Neuronal stem cell (in vitro differentiated cells): ENCODE measurements at regions not wholly inside any gene's neighbourhood (a gene's known extent, or its start where the extent isn't known, plus 50 kb on each side); places are given as distances from the start of the nearest gene placed in this dataset.

Experiments
- DNase-seq: peaks from one replicate; pipeline ENCODE4 v3.0.0-alpha.2; 2013; ENCODE audit warnings: low spot score
- H2AFZ ChIP-seq: one replicate; pipeline ENCODE4 v1.6.1; 2013; ENCODE audit warnings: mild to moderate bottlenecking, low read length, inconsistent platforms
- H2AK5ac ChIP-seq: 2 replicates; pipeline ENCODE4 v1.6.1; 2013; ENCODE audit warnings: low read depth, mild to moderate bottlenecking, inconsistent platforms, low read length, moderate library complexity, mixed read lengths
- H2BK120ac ChIP-seq: 2 replicates; pipeline ENCODE4 v1.6.1; 2013; ENCODE audit warnings: low read depth, mild to moderate bottlenecking, inconsistent platforms, low read length, moderate library complexity, mixed read lengths
- H2BK12ac ChIP-seq: one replicate; pipeline ENCODE4 v1.6.1; 2013; ENCODE audit warnings: low read length, inconsistent platforms
- H2BK15ac ChIP-seq: 2 replicates; pipeline ENCODE4 v1.6.1; 2013; ENCODE audit warnings: mild to moderate bottlenecking, low read length, inconsistent platforms, mixed read lengths
- H2BK5ac ChIP-seq: one replicate; pipeline ENCODE4 v1.6.1; 2013; ENCODE audit warnings: inconsistent platforms, mild to moderate bottlenecking, low read length, moderate library complexity
- H3K14ac ChIP-seq: one replicate; pipeline ENCODE4 v1.6.1; 2013; ENCODE audit warnings: low read length, inconsistent platforms
- H3K18ac ChIP-seq: 2 replicates; pipeline ENCODE4 v1.6.1; 2013; ENCODE audit warnings: low read length, inconsistent platforms
- H3K23ac ChIP-seq: 2 replicates; pipeline ENCODE4 v1.6.1; 2013; ENCODE audit warnings: low read depth, mild to moderate bottlenecking, mixed read lengths, low read length, inconsistent platforms; ENCODE audit not compliant: poor library complexity
- H3K27ac ChIP-seq: replicated peaks from 3 replicates; pipeline ENCODE4 v1.5.1; 2013; ENCODE audit warnings: low read length, inconsistent platforms
- H3K27me3 ChIP-seq, 3 experiments: 2 replicates each; pipeline ENCODE4 v1.6.1; 2013; ENCODE audit warnings: low read length in 3 of 3, mild to moderate bottlenecking in 2 of 3, inconsistent platforms in 1 of 3, low read depth in 1 of 3, mixed read lengths in 1 of 3, moderate library complexity in 1 of 3; ENCODE audit not compliant: control insufficient read depth in 3 of 3, insufficient read depth in 3 of 3
- H3K36me3 ChIP-seq, 2 donors: replicated peaks in 1 of 2; 2 replicates each; pipeline ENCODE4 v1.6.1; 2013; ENCODE audit warnings: low read length in 2 of 2; ENCODE audit not compliant: control insufficient read depth in 2 of 2, insufficient read depth in 2 of 2
- H3K4ac ChIP-seq: 2 replicates; pipeline ENCODE4 v1.6.1; 2013; ENCODE audit warnings: inconsistent platforms, mild to moderate bottlenecking, low read length, moderate library complexity
- H3K4me1 ChIP-seq, 2 donors: 1 replicate in 1 of 2; 2 replicates in 1 of 2; pipeline ENCODE4 v1.6.1; 2013; ENCODE audit warnings: low read length in 2 of 2, low read depth in 1 of 2; ENCODE audit not compliant: control insufficient read depth in 2 of 2, insufficient read depth in 1 of 2
- H3K4me2 ChIP-seq: one replicate; pipeline ENCODE4 v1.6.1; 2013; ENCODE audit warnings: mild to moderate bottlenecking, low read length, inconsistent platforms; ENCODE audit not compliant: insufficient read depth, poor library complexity, severe bottlenecking
- H3K4me3 ChIP-seq, 2 donors: 2 replicates each; pipeline ENCODE4 v1.5.1; 2013; ENCODE audit warnings: low read length in 2 of 2, mild to moderate bottlenecking in 2 of 2, inconsistent platforms in 1 of 2, moderate library complexity in 1 of 2
- H3K79me1 ChIP-seq: one replicate; pipeline ENCODE4 v1.6.1; 2013; ENCODE audit warnings: low read depth, mild to moderate bottlenecking, inconsistent platforms, low read length, moderate library complexity
- H3K9ac ChIP-seq: one replicate; pipeline ENCODE4 v1.6.1; 2013; ENCODE audit warnings: mild to moderate bottlenecking, low read depth, low read length, inconsistent platforms; ENCODE audit not compliant: poor library complexity
- H3K9me3 ChIP-seq, 2 donors: replicated peaks in 1 of 2; 2 replicates each; pipeline versions ENCODE3 to v1.6.1; 2013; ENCODE audit warnings: low read length in 2 of 2, mild to moderate bottlenecking in 2 of 2, inconsistent platforms in 1 of 2, low read depth in 1 of 2, mixed read lengths in 1 of 2, moderate library complexity in 1 of 2; ENCODE audit not compliant: control insufficient read depth in 2 of 2, insufficient read depth in 1 of 2
- H4K8ac ChIP-seq: one replicate; pipeline ENCODE4 v1.6.1; 2013; ENCODE audit warnings: low read depth, mild to moderate bottlenecking, inconsistent platforms, low read length, moderate library complexity
- H4K91ac ChIP-seq: one replicate; pipeline ENCODE4 v1.6.1; 2013; ENCODE audit warnings: low read length, low read depth, mild to moderate bottlenecking, inconsistent platforms; ENCODE audit not compliant: poor library complexity
- WGBS, 2 donors: extraction: QIAGEN DNeasy Blood & Tissue Kit; methylation state at CpG; one replicate each; pipeline ENCODE4 v1.1.7; 2013; ENCODE audit warnings: missing lambda C conversion rate in 2 of 2, mixed read lengths in 1 of 2; ENCODE audit not compliant: insufficient read length in 2 of 2, insufficient replicate concordance in 1 of 2; ENCODE audit errors: extremely low coverage in 2 of 2; 5-methylcytosine and 5-hydroxymethylcytosine counted together

GRCh38 chr6:81979329-81979728 lies 226.8 kb upstream of the TENT5A start:
- H3K4me3 ChIP-seq: no peak overlapping the region
- H3K9me3 ChIP-seq: no peaks in the 10 kb centered on the region
- no peak overlapping the region for H3K9ac ChIP-seq
- H3K4ac ChIP-seq: no peak overlapping the region
- H2AK5ac ChIP-seq: no peak overlapping the region
- no peak overlapping the region for H2BK15ac ChIP-seq
- H2BK5ac ChIP-seq: no peak overlapping the region
- no peak for DNase-seq
- H3K36me3 ChIP-seq: peaks cover 0 to 2% of the 10 kb centered on the region in 2 donors
- no peak overlapping the region for H4K8ac ChIP-seq
- no peak overlapping the region for H3K23ac ChIP-seq
- H2AFZ ChIP-seq: no peak overlapping the region
- H2BK12ac ChIP-seq: no peak overlapping the region
- no peaks in the 10 kb centered on the region for H3K27me3 ChIP-seq
- no peaks in the 10 kb centered on the region for H3K79me1 ChIP-seq
- no peak overlapping the region for H3K18ac ChIP-seq
- no peak overlapping the region for H3K4me2 ChIP-seq
- H3K14ac ChIP-seq: no peak overlapping the region
- no peak overlapping the region for H2BK120ac ChIP-seq
- H3K4me1 ChIP-seq: no peaks in the 10 kb centered on the region
- no peak overlapping the region for H3K27ac ChIP-seq
- H4K91ac ChIP-seq: no peak overlapping the region

- DNase-seq: no peak
- H3K4me3 ChIP-seq: no peak overlapping the region
- H3K27ac ChIP-seq: no peak overlapping the region
- no peak overlapping the region for H2BK12ac ChIP-seq
- no peaks in the 10 kb centered on the region for H3K79me1 ChIP-seq
- no CpG with 5 or more reads among the region's 3 CpGs for WGBS, 2 donors
- no peak overlapping the region for H3K4ac ChIP-seq
- H3K27me3 ChIP-seq: no peaks in the 10 kb centered on the region
- no peak overlapping the region for H3K18ac ChIP-seq
- no peak overlapping the region for H3K4me2 ChIP-seq
- no peak overlapping the region for H3K14ac ChIP-seq
- no peak overlapping the region for H2BK120ac ChIP-seq
- no peak overlapping the region for H4K8ac ChIP-seq
- no peaks in the 10 kb centered on the region for H3K9me3 ChIP-seq
- H2AK5ac ChIP-seq: no peak overlapping the region
- no peaks in the 10 kb centered on the region for H3K4me1 ChIP-seq
- H4K91ac ChIP-seq: no peak overlapping the region
- H3K23ac ChIP-seq: no peak overlapping the region
- H3K36me3 ChIP-seq: peaks cover 0 to 2% of the 10 kb centered on the region in 2 donors
- H2BK5ac ChIP-seq: no peak overlapping the region
- no peak overlapping the region for H2BK15ac ChIP-seq
- H2AFZ ChIP-seq: no peak overlapping the region
- no peak overlapping the region for H3K9ac ChIP-seq
Measured at GRCh38 chr6:81978230-81978629, 225.7 kb upstream of the TENT5A start.

DNA sequence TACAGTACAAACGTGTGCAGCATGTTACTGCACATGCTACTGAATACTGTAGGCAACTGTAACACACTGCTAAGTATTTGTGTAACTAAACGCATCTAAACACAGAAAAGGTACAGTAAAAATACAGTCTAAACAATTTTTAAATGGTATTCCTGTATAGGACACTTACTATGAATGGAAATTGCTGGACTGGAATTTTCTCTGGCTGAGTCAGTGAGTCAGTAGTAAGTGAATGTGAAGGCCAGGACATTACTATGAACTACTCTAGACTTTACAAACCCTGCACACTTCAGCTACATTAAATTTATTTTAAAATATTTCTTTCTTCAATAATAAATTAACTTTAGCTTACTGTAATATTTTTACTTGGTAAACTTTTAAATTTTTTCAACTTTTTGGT lies 225.0 kb upstream of the TENT5A start:
- H4K8ac ChIP-seq: no peak overlapping the region
- H2AFZ ChIP-seq: no peak overlapping the region
- no peak overlapping the region for H3K4ac ChIP-seq
- H2BK5ac ChIP-seq: no peak overlapping the region
- no peak overlapping the region for H3K4me2 ChIP-seq
- DNase-seq: no peak
- peaks cover 0 to 2% of the 10 kb centered on the region in 2 donors for H3K36me3 ChIP-seq
- no peak overlapping the region for H4K91ac ChIP-seq
- no CpG with 5 or more reads among the region's 2 CpGs for WGBS, 2 donors
- H3K18ac ChIP-seq: no peak overlapping the region
- no peaks in the 10 kb centered on the region for H3K4me1 ChIP-seq
- H3K14ac ChIP-seq: no peak overlapping the region
- no peak overlapping the region for H2BK120ac ChIP-seq
- H3K27me3 ChIP-seq: no peaks in the 10 kb centered on the region
- H2BK12ac ChIP-seq: no peak overlapping the region
- no peak overlapping the region for H3K23ac ChIP-seq
- H3K27ac ChIP-seq: no peak overlapping the region
- no peak overlapping the region for H3K4me3 ChIP-seq
- no peak overlapping the region for H2AK5ac ChIP-seq
- H3K9ac ChIP-seq: no peak overlapping the region
- no peak overlapping the region for H2BK15ac ChIP-seq
- H3K9me3 ChIP-seq: no peaks in the 10 kb centered on the region
- no peaks in the 10 kb centered on the region for H3K79me1 ChIP-seq

GRCh38 chr6:81969814-81970213 lies 217.3 kb upstream of the TENT5A start:
- peak overlapping the region; percentile 3 for H3K4ac ChIP-seq

More at GRCh38 chr6:81969814-81970213, 217.3 kb upstream of the TENT5A start:
- H3K18ac ChIP-seq: peak overlapping the region; percentile 19
- no peak overlapping the region for H2BK15ac ChIP-seq
- peak overlapping the region; percentile 59 for H2AFZ ChIP-seq
- no peak for DNase-seq
- no peak overlapping the region for H3K4me2 ChIP-seq
- peak overlapping the region; percentile 7 for H3K9ac ChIP-seq
- peaks cover 0 to 2% (median 0%) of the 10 kb centered on the region in 3 experiments for H3K27me3 ChIP-seq
- no peak overlapping the region for H4K91ac ChIP-seq
- no peak overlapping the region for H3K23ac ChIP-seq
- no peak overlapping the region for H2BK12ac ChIP-seq
- H3K4me1 ChIP-seq: peaks cover 0 to 6% of the 10 kb centered on the region in 2 donors
- H3K4me3 ChIP-seq: no peak overlapping the region
- H3K27ac ChIP-seq: no peak overlapping the region
- H2BK120ac ChIP-seq: no peak overlapping the region
- H2BK5ac ChIP-seq: peak overlapping the region; percentile 44
- H3K79me1 ChIP-seq: no peaks in the 10 kb centered on the region
- no CpG with 5 or more reads among the region's 16 CpGs for WGBS, 2 donors
- no peak overlapping the region for H2AK5ac ChIP-seq
- no peaks in the 10 kb centered on the region for H3K9me3 ChIP-seq
- no peaks in the 10 kb centered on the region for H3K36me3 ChIP-seq
- no peak overlapping the region for H3K14ac ChIP-seq
- H4K8ac ChIP-seq: no peak overlapping the region
